ENCODE measurements at regions not wholly inside any gene's neighbourhood (a gene's known extent, or its start where the extent isn't known, plus 50 kb on each side); places are given as distances from the start of the nearest gene placed in this dataset.
"Not testable (repeated sequence)": the region's sequence is repeated elsewhere in the genome, so short reads cannot be mapped to it uniquely, and the experiment has no call there.

GRCh38 chr3:178341636-178342035 is 194.6 kb upstream of the KCNMB2 start:
- no peak for DNase-seq
- H3K4me3 Mint-ChIP-seq (ENCODE audit: low read depth, unreplicated experiment): no peak overlapping the region
- CTCF ChIA-PET: no interaction called here

GRCh38 chr3:178342111-178342510 is 194.1 kb upstream of the KCNMB2 start:
- intact Hi-C loops (cut with micrococcal nuclease; ENCODE audit: unreplicated experiment): no loop called here
- no peak for DNase-seq
- Mint-ChIP-seq H3K27me3 (ENCODE audit: unreplicated experiment) (no peaks in the 10 kb centered on the region), H3K4me3 (ENCODE audit: low read depth, unreplicated experiment) (no peak overlapping the region), H3K36me3 (ENCODE audit: insufficient read depth, unreplicated experiment) (no peaks in the 10 kb centered on the region), H3K27ac (ENCODE audit: unreplicated experiment) (no peak overlapping the region), H3K9me3 (ENCODE audit: low read depth, unreplicated experiment) (no peaks in the 10 kb centered on the region), H3K4me1 (ENCODE audit: low read depth, unreplicated experiment) (peaks cover 26% of the 10 kb centered on the region)
- CTCF ChIA-PET: no interaction called here
- no peak for TF ChIP-seq CTCF (IDR thresholded peaks at IDR 0.05; ENCODE audit: unreplicated experiment)
- no TSS peak for BruUV-seq (replicated peaks)

More at GRCh38 chr3:178341636-178342035, 194.6 kb upstream of the KCNMB2 start:
- Mint-ChIP-seq H3K27ac (ENCODE audit: unreplicated experiment) (no peak overlapping the region), H3K27me3 (ENCODE audit: unreplicated experiment) (no peaks in the 10 kb centered on the region), H3K4me1 (ENCODE audit: low read depth, unreplicated experiment) (peaks cover 26% of the 10 kb centered on the region), H3K9me3 (ENCODE audit: low read depth, unreplicated experiment) (no peaks in the 10 kb centered on the region), H3K36me3 (ENCODE audit: insufficient read depth, unreplicated experiment) (no peaks in the 10 kb centered on the region)
- intact Hi-C loops (cut with micrococcal nuclease; ENCODE audit: unreplicated experiment): no loop called here
- no TSS peak for BruUV-seq (replicated peaks)
- TF ChIP-seq CTCF (IDR thresholded peaks at IDR 0.05; ENCODE audit: unreplicated experiment): no peak

- H3K9me3 Mint-ChIP-seq (ENCODE audit: low read depth, unreplicated experiment): no peaks in the 10 kb centered on the region
- H3K27me3 Mint-ChIP-seq (ENCODE audit: unreplicated experiment): no peaks in the 10 kb centered on the region
- no peak overlapping the region for H3K27ac Mint-ChIP-seq (ENCODE audit: unreplicated experiment)
- TF ChIP-seq CTCF (IDR thresholded peaks at IDR 0.05; ENCODE audit: unreplicated experiment): no peak
- H3K4me3 Mint-ChIP-seq (ENCODE audit: low read depth, unreplicated experiment): no peak overlapping the region
- intact Hi-C loops (cut with micrococcal nuclease; ENCODE audit: unreplicated experiment): no loop called here
- no peaks in the 10 kb centered on the region for H3K36me3 Mint-ChIP-seq (ENCODE audit: insufficient read depth, unreplicated experiment)
- DNase-seq: no peak
- H3K4me1 Mint-ChIP-seq (ENCODE audit: low read depth, unreplicated experiment): peaks cover 26% of the 10 kb centered on the region
- no TSS peak for BruUV-seq (replicated peaks)
- CTCF ChIA-PET: no interaction called here
Measured at GRCh38 chr3:178343433-178344038, 192.7 kb upstream of the KCNMB2 start.

- Mint-ChIP-seq H3K27me3 (ENCODE audit: unreplicated experiment) (no peaks in the 10 kb centered on the region), H3K36me3 (ENCODE audit: insufficient read depth, unreplicated experiment) (no peaks in the 10 kb centered on the region), H3K27ac (ENCODE audit: unreplicated experiment) (peak overlapping the region; percentile 12), H3K4me1 (ENCODE audit: low read depth, unreplicated experiment) (peaks cover 31% of the 10 kb centered on the region), H3K9me3 (ENCODE audit: low read depth, unreplicated experiment) (no peaks in the 10 kb centered on the region), H3K4me3 (ENCODE audit: low read depth, unreplicated experiment) (no peak overlapping the region)
- no TSS peak for BruUV-seq (replicated peaks)
- CTCF ChIA-PET: interaction anchor here (0.6 to 0.7 kb wide), 2 partner anchors 249 to 514 kb away, joined by 3 to 4 read pairs; no protein-coding TSS in a partner anchor
- no peak for DNase-seq
- intact Hi-C loops (cut with micrococcal nuclease; ENCODE audit: unreplicated experiment): no loop called here
- no peak for TF ChIP-seq CTCF (IDR thresholded peaks at IDR 0.05; ENCODE audit: unreplicated experiment)
Measured at GRCh38 chr3:178345944-178346343, 190.3 kb upstream of the KCNMB2 start.

- peaks cover 11% of the 10 kb centered on the region for H3K4me1 Mint-ChIP-seq (ENCODE audit: low read depth, unreplicated experiment)
- BruUV-seq (replicated peaks); H3K36me3 Mint-ChIP-seq (ENCODE audit: insufficient read depth, unreplicated experiment); intact Hi-C loops (cut with micrococcal nuclease; ENCODE audit: unreplicated experiment); H3K27ac Mint-ChIP-seq (ENCODE audit: unreplicated experiment); DNase-seq; H3K4me3 Mint-ChIP-seq (ENCODE audit: low read depth, unreplicated experiment); H3K9me3 Mint-ChIP-seq (ENCODE audit: low read depth, unreplicated experiment); H3K27me3 Mint-ChIP-seq (ENCODE audit: unreplicated experiment); CTCF ChIA-PET: not testable (repeated sequence)
Measured at GRCh38 chr3:178348561-178349217, 187.5 kb upstream of the KCNMB2 start.

- H3K9me3 Mint-ChIP-seq (ENCODE audit: low read depth, unreplicated experiment); intact Hi-C loops (cut with micrococcal nuclease; ENCODE audit: unreplicated experiment); H3K4me1 Mint-ChIP-seq (ENCODE audit: low read depth, unreplicated experiment); H3K27me3 Mint-ChIP-seq (ENCODE audit: unreplicated experiment); BruUV-seq (replicated peaks); H3K4me3 Mint-ChIP-seq (ENCODE audit: low read depth, unreplicated experiment); H3K36me3 Mint-ChIP-seq (ENCODE audit: insufficient read depth, unreplicated experiment); CTCF ChIA-PET; H3K27ac Mint-ChIP-seq (ENCODE audit: unreplicated experiment); DNase-seq: not testable (repeated sequence)
Measured at GRCh38 chr3:178349218-178349596, 187.0 kb upstream of the KCNMB2 start.

All from Calu3 (cell line).